ENCODE measurements at regions not wholly inside any gene's neighbourhood (a gene's known extent, or its start where the extent isn't known, plus 50 kb on each side); places are given as distances from the start of the nearest gene placed in this dataset.

DNA sequence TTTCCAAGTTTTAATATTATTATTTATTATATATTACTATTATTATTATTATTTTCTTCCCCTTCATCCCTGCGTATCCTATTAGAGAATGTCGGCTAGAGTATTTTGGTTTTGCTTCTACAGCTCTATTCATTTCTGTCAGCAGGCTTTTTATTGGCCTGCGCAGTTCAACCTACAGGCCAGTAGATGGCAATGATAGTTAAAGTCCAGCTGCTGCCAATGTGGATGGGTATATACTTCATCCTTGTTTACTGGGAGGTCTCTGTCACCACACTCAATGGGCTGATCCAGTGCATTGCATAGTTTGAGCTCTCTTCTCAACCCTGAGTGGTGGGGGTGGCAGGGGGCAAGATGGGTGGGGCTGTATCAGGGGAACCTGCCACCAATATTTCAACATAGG lies 799.8 kb downstream of the NSUN3 start:
- Histone ChIP-seq H3K27me3 (no peaks in the 10 kb centered on the region), H3K9me3 (no peaks in the 10 kb centered on the region), H3K27ac (no peak overlapping the region), H3K4me3 (replicated peaks in 1 of 3) (no peak overlapping the region), H3K36me3 (no peaks in the 10 kb centered on the region), H3K4me1 (no peaks in the 10 kb centered on the region)
- DNase-seq = no peak
- no peak for TF ChIP-seq POLR2A (IDR thresholded peaks at IDR 0.05)
- TF ChIP-seq, protein P1, sequence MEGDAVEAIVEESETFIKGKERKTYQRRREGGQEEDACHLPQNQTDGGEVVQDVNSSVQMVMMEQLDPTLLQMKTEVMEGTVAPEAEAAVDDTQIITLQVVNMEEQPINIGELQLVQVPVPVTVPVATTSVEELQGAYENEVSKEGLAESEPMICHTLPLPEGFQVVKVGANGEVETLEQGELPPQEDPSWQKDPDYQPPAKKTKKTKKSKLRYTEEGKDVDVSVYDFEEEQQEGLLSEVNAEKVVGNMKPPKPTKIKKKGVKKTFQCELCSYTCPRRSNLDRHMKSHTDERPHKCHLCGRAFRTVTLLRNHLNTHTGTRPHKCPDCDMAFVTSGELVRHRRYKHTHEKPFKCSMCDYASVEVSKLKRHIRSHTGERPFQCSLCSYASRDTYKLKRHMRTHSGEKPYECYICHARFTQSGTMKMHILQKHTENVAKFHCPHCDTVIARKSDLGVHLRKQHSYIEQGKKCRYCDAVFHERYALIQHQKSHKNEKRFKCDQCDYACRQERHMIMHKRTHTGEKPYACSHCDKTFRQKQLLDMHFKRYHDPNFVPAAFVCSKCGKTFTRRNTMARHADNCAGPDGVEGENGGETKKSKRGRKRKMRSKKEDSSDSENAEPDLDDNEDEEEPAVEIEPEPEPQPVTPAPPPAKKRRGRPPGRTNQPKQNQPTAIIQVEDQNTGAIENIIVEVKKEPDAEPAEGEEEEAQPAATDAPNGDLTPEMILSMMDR (IDR thresholded peaks at IDR 0.05) = peak in 1 of 6 experiments; percentile 40
- 60 to 92% methylated on average over 3 of the region's 3 CpGs for WGBS, 2 donors
- intact Hi-C loops (cut with DNase I) = no loop called here

DNA sequence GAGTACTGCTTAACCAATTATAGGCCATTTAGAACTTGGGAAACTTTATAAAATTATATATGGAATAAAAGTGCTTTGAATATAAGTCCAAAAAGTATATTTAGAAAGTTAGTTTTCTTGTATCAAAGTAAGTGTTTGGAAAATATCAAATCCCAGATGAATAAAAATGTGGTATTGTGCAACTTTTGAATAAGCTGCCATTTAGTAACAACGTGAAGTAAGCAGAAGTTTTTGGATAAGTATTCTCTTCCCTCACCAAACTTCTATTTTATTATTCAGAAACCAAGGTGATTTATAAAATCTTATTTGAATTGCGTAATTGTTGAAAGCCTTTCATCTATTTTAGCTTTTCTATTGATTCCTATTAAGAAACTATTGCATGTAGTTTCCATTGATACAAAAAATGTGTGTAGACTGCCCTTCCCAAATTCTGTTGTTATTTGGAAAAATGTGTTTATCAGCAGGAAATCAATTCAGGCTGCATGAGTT lies 806.2 kb downstream of the NSUN3 start:
- no peaks in the 10 kb centered on the region for H3K4me1 ChIP-seq
- no peak for DNase-seq
- no peaks in the 10 kb centered on the region for H3K9me3 ChIP-seq
- no peaks in the 10 kb centered on the region for H3K27me3 ChIP-seq
- WGBS, 2 donors = 61 to 84% methylated on average over 2 of the region's 2 CpGs
- intact Hi-C loops (cut with DNase I) = no loop called here
- no peak overlapping the region for H3K4me3 ChIP-seq (replicated peaks in 1 of 3)
- no peak overlapping the region for H3K27ac ChIP-seq
- no peaks in the 10 kb centered on the region for H3K36me3 ChIP-seq
- TF ChIP-seq, protein P1 (IDR thresholded peaks at IDR 0.05) = no peak
- TF ChIP-seq POLR2A (IDR thresholded peaks at IDR 0.05) = no peak

DNA sequence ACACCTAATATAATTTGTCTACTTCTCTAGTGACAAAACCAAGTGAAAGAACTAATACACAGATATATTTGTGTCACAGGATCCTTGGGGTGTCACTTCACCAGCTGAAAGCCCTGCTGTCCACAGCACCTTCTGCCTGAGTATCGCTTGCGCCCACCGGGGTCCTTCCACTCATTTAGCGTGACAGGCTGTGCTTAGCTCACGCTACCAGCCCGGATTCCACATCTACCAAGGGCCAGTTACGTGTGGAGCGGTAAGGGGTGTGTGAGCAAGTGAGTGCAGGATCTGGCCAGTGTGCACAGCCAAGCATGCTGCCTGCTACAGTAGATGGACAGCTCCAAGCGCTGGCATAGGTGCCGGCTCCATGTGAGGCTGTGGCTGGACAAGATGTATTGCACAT lies 810.9 kb downstream of the NSUN3 start:
- TF ChIP-seq, protein P1 (IDR thresholded peaks at IDR 0.05) = no peak
- TF ChIP-seq POLR2A (IDR thresholded peaks at IDR 0.05) = no peak
- Histone ChIP-seq H3K4me1 (no peaks in the 10 kb centered on the region), H3K36me3 (no peaks in the 10 kb centered on the region), H3K27me3 (no peaks in the 10 kb centered on the region), H3K27ac (no peak overlapping the region), H3K9me3 (no peaks in the 10 kb centered on the region), H3K4me3 (replicated peaks in 1 of 3) (no peak overlapping the region)
- WGBS, 2 donors = 95 to 96% methylated on average over 10 of the region's 10 CpGs
- intact Hi-C loops (cut with DNase I) = no loop called here
- DNase-seq = no peak

DNA sequence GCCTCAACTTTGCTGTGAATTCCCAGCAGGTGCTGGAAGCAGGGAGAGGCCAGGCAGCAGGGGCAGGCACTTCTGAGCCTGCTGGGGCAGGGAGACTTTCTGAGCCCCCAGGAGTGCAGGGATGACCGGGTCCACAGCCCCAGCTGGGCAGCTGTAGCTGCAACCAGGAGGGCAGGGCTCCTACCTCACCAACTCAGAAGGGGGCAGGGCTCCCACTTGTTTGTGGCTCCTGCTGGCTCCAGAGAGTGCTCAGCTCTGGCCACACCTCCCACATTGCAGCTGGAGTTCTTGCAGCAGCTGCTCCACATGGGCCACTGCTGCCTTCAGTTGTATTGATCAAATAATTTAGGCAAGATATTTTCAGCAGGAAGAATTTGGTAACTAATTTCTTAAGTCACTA lies 812.3 kb downstream of the NSUN3 start:
- Histone ChIP-seq H3K4me3 (replicated peaks in 1 of 3) (no peak overlapping the region), H3K4me1 (no peaks in the 10 kb centered on the region), H3K36me3 (no peaks in the 10 kb centered on the region), H3K27me3 (no peaks in the 10 kb centered on the region), H3K9me3 (no peaks in the 10 kb centered on the region), H3K27ac (no peak overlapping the region)
- no peak for DNase-seq
- 40 to 100% methylated on average over 1 of the region's 1 CpG for WGBS, 2 donors
- intact Hi-C loops (cut with DNase I) = no loop called here
- no peak for TF ChIP-seq POLR2A (IDR thresholded peaks at IDR 0.05)
- TF ChIP-seq, protein P1 (IDR thresholded peaks at IDR 0.05) = no peak

DNA sequence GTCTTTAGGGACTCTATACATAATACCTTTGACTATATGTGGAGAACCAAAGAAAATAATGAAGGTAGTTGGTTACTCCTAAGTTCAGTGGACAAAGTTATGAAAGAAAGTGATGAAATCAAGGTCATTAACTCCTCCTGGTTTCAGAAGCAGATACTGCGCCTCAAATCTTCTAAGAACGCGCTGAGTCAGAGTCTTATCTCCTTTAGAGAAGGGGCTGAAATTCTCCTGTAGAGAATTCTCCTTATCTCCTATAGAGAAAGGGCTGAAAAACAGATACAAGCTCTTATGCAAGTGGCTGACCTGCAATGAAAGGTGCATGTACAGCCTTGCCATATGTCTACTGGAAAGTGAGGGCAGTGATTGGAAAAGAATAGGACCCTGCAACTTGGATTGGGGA lies 824.2 kb downstream of the NSUN3 start:
- Histone ChIP-seq H3K36me3 (no peaks in the 10 kb centered on the region), H3K4me3 (replicated peaks in 1 of 3) (no peak overlapping the region), H3K9me3 (no peaks in the 10 kb centered on the region), H3K27ac (no peak overlapping the region), H3K27me3 (no peaks in the 10 kb centered on the region), H3K4me1 (no peaks in the 10 kb centered on the region)
- DNase-seq = no peak
- 61 to 63% methylated on average over 3 of the region's 3 CpGs for whole genome bisulfite sequencing, 2 donors
- TF ChIP-seq, protein P1 (IDR thresholded peaks at IDR 0.05) = no peak
- TF ChIP-seq POLR2A (IDR thresholded peaks at IDR 0.05) = no peak
- intact Hi-C loops (cut with DNase I) = no loop called here
